ENCODE measurements at regions not wholly inside any gene's neighbourhood (a gene's known extent, or its start where the extent isn't known, plus 50 kb on each side); places are given as distances from the start of the nearest gene placed in this dataset.

GRCh38 chr6:72524011-72524645 lies 97.7 kb upstream of the KCNQ5 start:
- no peak for DNase-seq
- Histone ChIP-seq H3K4me1 (no peaks in the 10 kb centered on the region), H3K36me3 (no peaks in the 10 kb centered on the region), H3K9me3 (no peaks in the 10 kb centered on the region), H3K27me3 (no peaks in the 10 kb centered on the region), H3K4me3 (ENCODE audit: low read depth, low read length) (no peak overlapping the region)
- no peak for TF ChIP-seq CTCF (IDR thresholded peaks at IDR 0.05; ENCODE audit: low read depth, low read length)

- H3K9me3 ChIP-seq = no peaks in the 10 kb centered on the region
- H3K4me3 ChIP-seq (ENCODE audit: low read depth, low read length) = no peak overlapping the region
- no peak for TF ChIP-seq CTCF (IDR thresholded peaks at IDR 0.05; ENCODE audit: low read depth, low read length)
- no peaks in the 10 kb centered on the region for H3K4me1 ChIP-seq
- no peak for DNase-seq
- H3K36me3 ChIP-seq = no peaks in the 10 kb centered on the region
- H3K27me3 ChIP-seq = no peaks in the 10 kb centered on the region
Observed at GRCh38 chr6:72525821-72526510, 95.9 kb upstream of the KCNQ5 start.

GRCh38 chr6:72530152-72530551 lies 91.7 kb upstream of the KCNQ5 start:
- no peak for TF ChIP-seq CTCF (IDR thresholded peaks at IDR 0.05; ENCODE audit: low read depth, low read length)
- DNase-seq = no peak

GRCh38 chr6:72530750-72531149 lies 91.1 kb upstream of the KCNQ5 start:
- DNase-seq = no peak
- no peaks in the 10 kb centered on the region for H3K27me3 ChIP-seq
- no peaks in the 10 kb centered on the region for H3K4me1 ChIP-seq
- H3K9me3 ChIP-seq = no peaks in the 10 kb centered on the region
- no peaks in the 10 kb centered on the region for H3K36me3 ChIP-seq
- no peak for TF ChIP-seq CTCF (IDR thresholded peaks at IDR 0.05; ENCODE audit: low read depth, low read length)
- H3K4me3 ChIP-seq (ENCODE audit: low read depth, low read length) = no peak overlapping the region

More at GRCh38 chr6:72530152-72530551, 91.7 kb upstream of the KCNQ5 start:
- Histone ChIP-seq H3K4me3 (ENCODE audit: low read depth, low read length) (no peak overlapping the region), H3K4me1 (no peaks in the 10 kb centered on the region), H3K36me3 (no peaks in the 10 kb centered on the region), H3K9me3 (no peaks in the 10 kb centered on the region), H3K27me3 (no peaks in the 10 kb centered on the region)

- no peak for DNase-seq
- no peak for TF ChIP-seq CTCF (IDR thresholded peaks at IDR 0.05; ENCODE audit: low read depth, low read length)
- H3K4me1 ChIP-seq = no peaks in the 10 kb centered on the region
- no peaks in the 10 kb centered on the region for H3K27me3 ChIP-seq
- H3K9me3 ChIP-seq = no peaks in the 10 kb centered on the region
- no peaks in the 10 kb centered on the region for H3K36me3 ChIP-seq
- H3K4me3 ChIP-seq (ENCODE audit: low read depth, low read length) = no peak overlapping the region
Observed at GRCh38 chr6:72533606-72534005, 88.3 kb upstream of the KCNQ5 start.

- no peak for TF ChIP-seq CTCF (IDR thresholded peaks at IDR 0.05; ENCODE audit: low read depth, low read length)
- DNase-seq = no peak
- no peaks in the 10 kb centered on the region for H3K9me3 ChIP-seq
Observed at GRCh38 chr6:72534236-72534635, 87.6 kb upstream of the KCNQ5 start.

More at GRCh38 chr6:72534236-72534635, 87.6 kb upstream of the KCNQ5 start:
- H3K27me3 ChIP-seq = no peaks in the 10 kb centered on the region
- H3K36me3 ChIP-seq = no peaks in the 10 kb centered on the region
- H3K4me1 ChIP-seq = no peaks in the 10 kb centered on the region
- H3K4me3 ChIP-seq (ENCODE audit: low read depth, low read length) = no peak overlapping the region
